Right lung (tissue), 2 donors: ENCODE measurements at regions not wholly inside any gene's neighbourhood (a gene's known extent, or its start where the extent isn't known, plus 50 kb on each side); places are given as distances from the start of the nearest gene placed in this dataset.
A peak's percentile ranks its signal among the peaks of the same experiment; 100 is the strongest.

Experiments
- DNase-seq, 2 donors: peaks; one replicate each; pipeline ENCODE4 v3.0.0-alpha.2; 2013

GRCh38 chr16:63618896-63619485, 1502.9 kb downstream of the CDH11 start:
- no peak for DNase-seq

- DNase-seq, result no peak
Observed at GRCh38 chr16:63617990-63618763, 1503.7 kb downstream of the CDH11 start.

- DNase-seq, result peak; percentile 5 to 6
Observed at GRCh38 chr16:63617047-63617989, 1504.5 kb downstream of the CDH11 start.

GRCh38 chr16:63614429-63614828, 1507.4 kb downstream of the CDH11 start:
- DNase-seq, result no peak

- DNase-seq, result no peak
Observed at GRCh38 chr16:63613701-63614100, 1508.2 kb downstream of the CDH11 start.

GRCh38 chr16:63612462-63613227, 1509.2 kb downstream of the CDH11 start:
- no peak for DNase-seq

GRCh38 chr16:63606778-63607177, 1515.1 kb downstream of the CDH11 start:
- no peak for DNase-seq

- DNase-seq, result no peak
Observed at GRCh38 chr16:63602206-63602927, 1519.5 kb downstream of the CDH11 start.

- DNase-seq, result no peak
Observed at GRCh38 chr16:63596716-63597115, 1525.1 kb downstream of the CDH11 start.

- no peak for DNase-seq
Observed at GRCh38 chr16:63592852-63593251, 1529.0 kb downstream of the CDH11 start.

GRCh38 chr16:63581570-63581969, 1540.3 kb downstream of the CDH11 start:
- no peak for DNase-seq

- DNase-seq, result no peak
Observed at GRCh38 chr16:63578791-63579190, 1542.6 kb upstream of the CDH8 start.

GRCh38 chr16:63577891-63578290, 1541.7 kb upstream of the CDH8 start:
- no peak for DNase-seq

- DNase-seq, result no peak
Observed at GRCh38 chr16:63575041-63575440, 1538.8 kb upstream of the CDH8 start.

GRCh38 chr16:63568164-63568563, 1531.9 kb upstream of the CDH8 start:
- no peak for DNase-seq

GRCh38 chr16:63563819-63564505, 1527.7 kb upstream of the CDH8 start:
- DNase-seq, result no peak

- DNase-seq, result no peak
Observed at GRCh38 chr16:63553980-63554379, 1517.7 kb upstream of the CDH8 start.

- no peak for DNase-seq
Observed at GRCh38 chr16:63539276-63539675, 1503.0 kb upstream of the CDH8 start.

GRCh38 chr16:63530974-63531373, 1494.7 kb upstream of the CDH8 start:
- DNase-seq, result no peak

GRCh38 chr16:63530208-63530607, 1494.0 kb upstream of the CDH8 start:
- DNase-seq, result no peak
